Breast epithelium (tissue), 4 donors: ENCODE measurements at regions not wholly inside any gene's neighbourhood (a gene's known extent, or its start where the extent isn't known, plus 50 kb on each side); places are given as distances from the start of the nearest gene placed in this dataset.
A peak's percentile ranks its signal among the peaks of the same experiment; 100 is the strongest.

Experiments
- DNase-seq, 2 donors: peaks; one replicate each; pipeline ENCODE4 v3.0.0-alpha.2; 2019; ENCODE audit warnings: low spot score in 2 of 2
- H3K27ac ChIP-seq, 2 donors: fragments of 200-600 bp; sonication (generic) in 1 of 2; one replicate each; pipeline ENCODE4 v1.5.1; 2016 to 2019; ENCODE audit warnings: mild to moderate bottlenecking in 1 of 2
- H3K27me3 ChIP-seq, 2 donors: fragments of 200-600 bp; sonication (generic) in 1 of 2; one replicate each; pipeline versions ENCODE4 v1.5.1 to v1.6.0; 2017 to 2019; ENCODE audit warnings: control low read depth in 1 of 2, mild to moderate bottlenecking in 1 of 2
- H3K36me3 ChIP-seq: fragments of 200-600 bp; one replicate; pipeline ENCODE4 v1.5.1; 2019
- H3K4me1 ChIP-seq, 2 donors: fragments of 200-600 bp; sonication (generic); one replicate each; pipeline ENCODE4 v1.5.1; 2016 to 2019; ENCODE audit warnings: control low read depth in 1 of 2
- H3K4me3 ChIP-seq, 3 donors: fragments of 200-600 bp; sonication (generic); 1 replicate in 2 of 3; 2 replicates in 1 of 3; pipeline ENCODE4 v1.5.1; 2016 to 2019; ENCODE audit warnings: mild to moderate bottlenecking in 3 of 3, moderate library complexity in 2 of 3
- H3K9me3 ChIP-seq, 2 donors: fragments of 200-600 bp; sonication (generic) in 1 of 2; one replicate each; pipeline ENCODE4 v1.5.1; 2016 to 2019; ENCODE audit warnings: control low read depth in 1 of 2
- CTCF ChIP-seq, 3 donors: fragments of 450-650 bp; IDR thresholded peaks; one replicate each; pipeline ENCODE4 v1.5.1; 2016 to 2017; ENCODE audit warnings: antibody characterized with exemption in 3 of 3, mild to moderate bottlenecking in 3 of 3, moderate library complexity in 3 of 3
- POLR2A ChIP-seq: fragments of 450-650 bp; IDR thresholded peaks from one replicate; pipeline ENCODE4 v1.6.1; 2016; ENCODE audit warnings: antibody characterized with exemption, mild to moderate bottlenecking, moderate library complexity
- POLR2AphosphoS5 ChIP-seq, 3 donors: sonication (generic); formaldehyde crosslinking; IDR thresholded peaks; one replicate each; pipeline ENCODE4 v1.6.1; 2017; ENCODE audit warnings: antibody characterized with exemption in 3 of 3
- intact Hi-C: fragments of 100-400 bp; cut with DNase I; formaldehyde crosslinking; loops from one replicate; pipeline ENCODE4 v1.15.1; 2023; ENCODE audit warnings: low total_unique reads

- peaks cover 0 to 22% of the 10 kb centered on the region in 2 donors for H3K9me3 ChIP-seq
- no peak overlapping the region for H3K4me3 ChIP-seq
- no peak overlapping the region for H3K27ac ChIP-seq
- H3K4me1 ChIP-seq: no peaks in the 10 kb centered on the region
- DNase-seq: no peak
- H3K27me3 ChIP-seq: no peaks in the 10 kb centered on the region
- H3K36me3 ChIP-seq: no peaks in the 10 kb centered on the region
- intact Hi-C loops: no loop called here
- TF ChIP-seq POLR2AphosphoS5 (IDR thresholded peaks at IDR 0.05) (no peak), POLR2A (no peak), CTCF (IDR thresholded peaks at IDR 0.05) (no peak)
Observed at GRCh38 chr1:239218301-239218700, 168.1 kb upstream of the CHRM3 start.

GRCh38 chr1:239212811-239213220 is 173.6 kb upstream of the CHRM3 start:
- H3K27ac ChIP-seq: no peak overlapping the region
- no peaks in the 10 kb centered on the region for H3K4me1 ChIP-seq
- no peaks in the 10 kb centered on the region for H3K36me3 ChIP-seq
- H3K27me3 ChIP-seq: no peaks in the 10 kb centered on the region
- no peak for TF ChIP-seq POLR2A
- TF ChIP-seq POLR2AphosphoS5 (IDR thresholded peaks at IDR 0.05): no peak
- no peak for TF ChIP-seq CTCF (IDR thresholded peaks at IDR 0.05)
- intact Hi-C loops: no loop called here
- H3K9me3 ChIP-seq: no peaks in the 10 kb centered on the region
- DNase-seq: no peak
- H3K4me3 ChIP-seq: no peak overlapping the region

GRCh38 chr1:239209591-239209990 is 176.8 kb upstream of the CHRM3 start:
- no peak overlapping the region for H3K27ac ChIP-seq
- intact Hi-C loops: no loop called here
- no peak for DNase-seq
- TF ChIP-seq POLR2AphosphoS5 (IDR thresholded peaks at IDR 0.05): no peak
- no peak for TF ChIP-seq POLR2A
- no peak for TF ChIP-seq CTCF (IDR thresholded peaks at IDR 0.05)
- no peak overlapping the region for H3K4me3 ChIP-seq
- no peaks in the 10 kb centered on the region for H3K9me3 ChIP-seq
- H3K36me3 ChIP-seq: no peaks in the 10 kb centered on the region
- no peaks in the 10 kb centered on the region for H3K27me3 ChIP-seq
- no peaks in the 10 kb centered on the region for H3K4me1 ChIP-seq

- Histone ChIP-seq H3K27ac (peak overlapping the region in 1 of 2 donors; percentile 64), H3K4me1 (no peaks in the 10 kb centered on the region), H3K36me3 (no peaks in the 10 kb centered on the region), H3K27me3 (no peaks in the 10 kb centered on the region), H3K4me3 (no peak overlapping the region), H3K9me3 (no peaks in the 10 kb centered on the region)
- TF ChIP-seq CTCF (IDR thresholded peaks at IDR 0.05) (no peak), POLR2AphosphoS5 (IDR thresholded peaks at IDR 0.05) (no peak)
- no peak for DNase-seq
- intact Hi-C loops: no loop called here
Observed at GRCh38 chr1:239204401-239204800, 182.0 kb upstream of the CHRM3 start.

GRCh38 chr1:239197871-239198270 is 188.5 kb upstream of the CHRM3 start:
- no peak for DNase-seq
- intact Hi-C loops: no loop called here
- Histone ChIP-seq H3K27ac (no peak overlapping the region), H3K27me3 (no peaks in the 10 kb centered on the region), H3K4me3 (no peak overlapping the region), H3K9me3 (no peaks in the 10 kb centered on the region), H3K4me1 (no peaks in the 10 kb centered on the region), H3K36me3 (no peaks in the 10 kb centered on the region)
- TF ChIP-seq CTCF (IDR thresholded peaks at IDR 0.05) (no peak), POLR2AphosphoS5 (IDR thresholded peaks at IDR 0.05) (no peak), POLR2A (no peak)
